SK-N-MC (cell line): ENCODE measurements at regions not wholly inside any gene's neighbourhood (a gene's known extent, or its start where the extent isn't known, plus 50 kb on each side); places are given as distances from the start of the nearest gene placed in this dataset.

Experiments
- DNase-seq: peaks from one replicate; pipeline ENCODE4 v3.0.0-alpha.2; 2011; ENCODE audit warnings: low read depth, low spot score
- H3K27ac ChIP-seq: fragments of 200-600 bp; sonication (generic); 2 replicates; pipeline ENCODE4 v1.5.1; 2016; ENCODE audit warnings: mixed run types
- H3K36me3 ChIP-seq: fragments of 200-600 bp; sonication (generic); 2 replicates; pipeline ENCODE4 v1.6.1; 2017; ENCODE audit warnings: antibody characterized with exemption, low read length, mixed read lengths; ENCODE audit not compliant: insufficient read depth
- H3K4me3 ChIP-seq: fragments of 200-600 bp; sonication (generic); 2 replicates; pipeline ENCODE4 v1.5.1; 2016
- H3K9ac ChIP-seq: fragments of 200-600 bp; sonication (generic); 2 replicates; pipeline ENCODE4 v1.8.0; 2017; ENCODE audit warnings: mixed run types, mixed read lengths; ENCODE audit not compliant: insufficient read length
- H3K9me3 ChIP-seq: fragments of 200-600 bp; sonication (generic); 2 replicates; pipeline ENCODE4 v1.6.1; 2017; ENCODE audit warnings: low read depth, mild to moderate bottlenecking, antibody characterized with exemption, low read length, moderate library complexity, mixed read lengths
- EZH2 ChIP-seq: fragments of 200-600 bp; sonication (generic); IDR thresholded peaks from one replicate; pipeline ENCODE4 v1.6.1; 2017; ENCODE audit warnings: antibody characterized with exemption
- FOXP2 ChIP-seq: optimal IDR thresholded peaks from 2 replicates; pipeline ENCODE3; 2011; ENCODE audit warnings: mild to moderate bottlenecking, moderate library complexity; ENCODE audit not compliant: insufficient read depth; ENCODE audit errors: extremely low read length, control extremely low read depth
- POLR2AphosphoS5 ChIP-seq: IDR thresholded peaks from 2 replicates; pipeline ENCODE4 v1.6.1; 2012; ENCODE audit warnings: mild to moderate bottlenecking, low read depth, low read length, borderline replicate concordance

DNA sequence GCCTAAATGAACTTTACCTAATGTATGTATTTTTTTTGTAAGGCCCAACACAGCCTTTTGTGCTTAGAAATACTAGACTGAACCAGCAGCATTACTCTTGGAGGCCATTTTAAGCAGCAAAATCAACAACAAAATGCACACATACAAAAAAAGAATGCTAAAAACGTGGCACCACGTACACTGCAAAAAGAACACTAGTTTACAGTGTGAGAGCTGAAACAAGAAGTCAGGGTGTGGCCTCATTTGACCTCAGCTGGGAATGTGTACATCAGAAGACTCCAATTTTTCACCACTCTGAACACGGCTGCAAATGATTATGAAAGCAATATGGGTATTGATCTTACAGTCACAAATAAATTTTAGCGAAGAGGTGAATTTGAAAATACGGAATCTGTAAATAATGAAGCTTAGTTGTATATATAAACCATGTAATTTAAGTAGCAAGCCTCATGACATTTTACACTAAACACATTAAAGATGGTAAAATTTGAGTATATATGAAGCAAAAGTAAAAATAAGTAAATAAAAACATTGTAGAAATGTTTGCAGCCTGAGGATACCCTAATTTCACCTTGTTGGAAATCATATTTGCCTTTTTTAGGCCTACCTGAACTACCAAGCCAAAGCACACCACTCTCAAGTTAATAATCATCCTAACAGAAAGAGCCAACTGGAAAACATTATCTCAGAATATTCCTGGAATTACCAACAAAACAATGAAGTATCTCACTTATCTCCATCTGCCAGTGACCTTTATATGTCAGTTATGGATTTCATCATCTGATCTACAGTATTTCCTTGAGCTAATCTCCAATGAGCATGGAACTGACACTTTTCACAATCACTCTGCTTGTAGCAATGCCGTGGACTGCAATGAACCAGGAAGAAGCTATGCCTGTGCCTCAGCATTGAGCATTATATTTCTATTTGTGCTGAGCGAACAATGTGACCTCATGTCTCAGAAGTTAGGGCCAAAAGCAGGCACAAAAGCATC is 319.5 kb upstream of the FAT3 start:
- Histone ChIP-seq H3K4me3 (no peak overlapping the region), H3K9ac (no peak overlapping the region), H3K27ac (no peak overlapping the region), H3K36me3 (no peaks in the 10 kb centered on the region), H3K9me3 (no peaks in the 10 kb centered on the region)
- DNase-seq: no peak
- no peak for TF ChIP-seq POLR2AphosphoS5

- no peak overlapping the region for H3K9ac ChIP-seq
- no peak overlapping the region for H3K4me3 ChIP-seq
- H3K36me3 ChIP-seq: no peaks in the 10 kb centered on the region
- H3K9me3 ChIP-seq: no peaks in the 10 kb centered on the region
- TF ChIP-seq POLR2AphosphoS5 (no peak), FOXP2 (no peak), EZH2 (no peak)
- no peak for DNase-seq
- no peak overlapping the region for H3K27ac ChIP-seq
These were observed 322.3 kb upstream of the FAT3 start for GRCh38 chr11:91902312-91902711.

DNA sequence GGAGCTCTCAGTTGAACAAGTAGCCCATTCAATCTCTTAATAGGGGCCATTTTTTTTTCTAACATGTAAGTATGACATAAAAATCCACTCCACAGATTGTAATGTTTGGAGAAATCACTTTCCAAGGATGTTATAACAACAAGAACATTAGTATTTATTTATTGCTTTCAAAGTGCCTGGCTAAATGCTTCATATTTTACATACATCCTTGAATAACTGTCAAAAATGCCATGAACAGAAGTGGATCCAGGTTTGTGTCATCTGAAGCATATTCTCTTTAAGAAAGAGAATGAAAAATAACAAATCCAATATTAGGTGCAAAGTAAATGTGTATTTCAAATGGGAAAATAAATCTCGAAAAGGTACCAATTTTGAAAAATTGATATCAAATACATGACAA is 344.0 kb upstream of the FAT3 start:
- Histone ChIP-seq H3K9ac (no peak overlapping the region), H3K36me3 (no peaks in the 10 kb centered on the region), H3K9me3 (no peaks in the 10 kb centered on the region), H3K4me3 (no peak overlapping the region), H3K27ac (no peak overlapping the region)
- no peak for DNase-seq
- TF ChIP-seq POLR2AphosphoS5: no peak
- TF ChIP-seq EZH2: no peak
- no peak for TF ChIP-seq FOXP2

DNA sequence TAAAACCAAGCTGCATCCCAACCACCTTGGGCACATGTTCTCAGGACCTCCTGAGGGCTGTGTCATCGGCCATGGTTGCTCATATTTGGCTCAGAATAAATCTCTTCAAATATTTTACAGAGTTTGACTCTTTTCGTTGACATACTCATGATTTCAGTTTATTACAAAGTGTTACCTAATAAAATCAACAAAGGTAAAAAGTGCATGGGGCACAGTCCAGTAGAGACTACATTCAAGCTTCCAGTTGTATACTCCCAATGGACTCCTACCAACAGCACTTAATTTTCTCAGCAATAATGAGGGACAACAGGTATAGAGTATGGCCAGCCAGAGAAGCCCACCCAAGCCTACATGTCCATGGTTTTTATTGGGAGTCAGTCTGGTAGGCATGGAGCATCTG is 347.9 kb upstream of the FAT3 start:
- TF ChIP-seq EZH2 (no peak), POLR2AphosphoS5 (no peak), FOXP2 (no peak)

DNA sequence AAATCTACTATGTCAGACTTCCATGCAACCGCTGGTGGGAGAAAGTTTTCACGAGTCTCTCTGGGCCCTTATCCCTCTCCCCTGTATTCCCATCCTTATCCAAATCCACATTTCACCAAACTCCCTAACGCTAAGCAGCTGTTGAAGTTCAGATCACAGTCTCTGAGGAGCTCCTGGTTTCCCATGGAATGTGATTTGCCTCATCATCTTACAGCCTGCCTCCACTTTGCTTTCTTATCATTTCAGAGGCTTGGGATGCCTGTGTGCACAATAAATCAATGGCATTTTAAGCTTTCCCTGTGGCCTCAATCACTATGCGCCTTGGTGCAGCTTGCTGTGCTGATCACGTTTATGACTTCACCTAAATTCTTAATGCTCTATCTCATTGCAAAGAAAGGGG is 352.4 kb upstream of the FAT3 start:
- DNase-seq: peak; percentile 26
- TF ChIP-seq FOXP2 (no peak), POLR2AphosphoS5 (no peak), EZH2 (no peak)
- Histone ChIP-seq H3K27ac (peak overlapping the region; percentile 33; the same call in 1 of the 2 replicates), H3K4me3 (peak overlapping the region; percentile 36; the same call in 1 of the 2 replicates), H3K9me3 (no peaks in the 10 kb centered on the region), H3K9ac (no peak overlapping the region), H3K36me3 (no peaks in the 10 kb centered on the region)

More for the DNA sequence above, 347.9 kb upstream of the FAT3 start:
- Histone ChIP-seq H3K36me3 (no peaks in the 10 kb centered on the region), H3K4me3 (no peak overlapping the region), H3K9me3 (no peaks in the 10 kb centered on the region), H3K9ac (no peak overlapping the region), H3K27ac (no peak overlapping the region)
- no peak for DNase-seq

DNA sequence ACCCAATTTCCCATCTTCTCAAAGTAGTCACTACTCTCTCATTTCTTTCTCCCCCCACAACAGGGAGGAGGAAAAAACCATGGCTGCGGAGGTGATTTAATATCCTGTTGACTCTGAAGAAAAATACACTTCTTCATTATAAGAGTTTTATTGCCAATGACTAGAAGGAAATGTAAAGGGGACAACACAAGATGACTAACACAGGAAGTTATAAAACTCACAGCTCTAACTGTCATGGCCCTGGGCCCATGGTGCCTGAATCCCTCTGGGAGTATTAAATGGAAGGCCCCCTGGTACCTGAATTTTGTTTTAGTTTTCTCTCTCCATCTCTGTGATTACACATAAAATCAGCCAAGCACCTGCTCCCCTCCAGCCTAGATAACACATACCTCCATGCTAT is 352.8 kb upstream of the FAT3 start:
- TF ChIP-seq EZH2 (no peak), POLR2AphosphoS5 (peak; percentile 27; the same call in 1 of the 2 replicates)
- peak overlapping the region; percentile 33; the same call in 1 of the 2 replicates for H3K27ac ChIP-seq
- no peaks in the 10 kb centered on the region for H3K9me3 ChIP-seq
- no peak overlapping the region for H3K9ac ChIP-seq
- peak; percentile 39 for DNase-seq
- H3K4me3 ChIP-seq: peak overlapping the region; percentile 58; the same call in 1 of the 2 replicates
- H3K36me3 ChIP-seq: no peaks in the 10 kb centered on the region

DNA sequence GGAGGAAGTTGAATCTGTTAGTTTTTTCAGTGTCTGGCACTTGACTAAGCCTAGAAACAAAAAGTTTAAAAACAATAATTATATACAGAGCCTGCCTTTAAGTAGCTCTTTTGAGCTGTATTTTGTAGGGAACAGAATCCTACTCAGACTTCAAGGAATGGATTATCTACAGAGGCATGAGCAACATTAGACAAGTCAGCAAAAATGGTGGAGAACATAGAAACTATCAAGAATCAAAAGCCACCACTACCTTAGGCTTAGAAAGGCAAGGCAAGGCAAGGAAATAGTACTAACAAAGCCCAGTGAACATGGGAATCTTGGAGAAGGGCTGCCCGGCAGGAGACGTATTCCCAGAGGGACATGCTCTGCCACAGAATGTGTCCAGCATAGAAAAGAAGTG is 353.6 kb upstream of the FAT3 start:
- no peak for TF ChIP-seq FOXP2
- TF ChIP-seq EZH2: no peak
- no peak for TF ChIP-seq POLR2AphosphoS5
- DNase-seq: no peak
- H3K4me3 ChIP-seq: peak overlapping the region; percentile 58
- no peak overlapping the region for H3K9ac ChIP-seq
- peak overlapping the region; percentile 49; the same call in 1 of the 2 replicates for H3K27ac ChIP-seq
- H3K36me3 ChIP-seq: no peaks in the 10 kb centered on the region
- no peaks in the 10 kb centered on the region for H3K9me3 ChIP-seq

- H3K4me3 ChIP-seq: peak overlapping the region; percentile 34; the same call in 1 of the 2 replicates
- H3K36me3 ChIP-seq: no peaks in the 10 kb centered on the region
- H3K9ac ChIP-seq: no peak overlapping the region
- H3K9me3 ChIP-seq: no peaks in the 10 kb centered on the region
- no peak for DNase-seq
- peak overlapping the region; percentile 68; the same call in 1 of the 2 replicates for H3K27ac ChIP-seq
- TF ChIP-seq EZH2 (no peak), POLR2AphosphoS5 (no peak), FOXP2 (no peak)
These were observed 354.9 kb upstream of the FAT3 start for GRCh38 chr11:91869686-91870085.

DNA sequence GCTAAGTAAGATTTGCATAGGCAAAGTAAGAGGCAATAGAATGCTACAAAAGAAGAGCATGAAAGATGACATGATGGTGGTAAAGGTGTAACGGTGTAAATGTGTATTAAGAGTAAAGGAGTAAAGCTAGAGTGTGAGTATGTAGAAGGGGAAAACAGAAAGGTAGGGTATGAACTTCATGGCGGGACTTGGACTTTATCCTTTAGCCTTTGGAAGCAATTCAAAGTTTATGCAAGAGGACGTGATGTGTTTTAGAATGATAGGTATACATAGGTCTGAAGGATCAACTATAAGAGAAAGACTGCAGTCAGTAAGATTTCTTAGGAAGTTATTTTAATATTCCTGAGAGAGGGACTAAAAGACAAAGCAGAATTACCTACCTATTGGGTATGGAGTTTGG is 358.0 kb upstream of the FAT3 start:
- H3K9me3 ChIP-seq: no peaks in the 10 kb centered on the region
- H3K27ac ChIP-seq: no peak overlapping the region
- no peak overlapping the region for H3K9ac ChIP-seq
- H3K4me3 ChIP-seq: no peak overlapping the region
- TF ChIP-seq EZH2: no peak
- no peak for TF ChIP-seq FOXP2
- no peak for TF ChIP-seq POLR2AphosphoS5
- no peaks in the 10 kb centered on the region for H3K36me3 ChIP-seq
- DNase-seq: no peak
